B cell (primary cell): ENCODE measurements at regions not wholly inside any gene's neighbourhood (a gene's known extent, or its start where the extent isn't known, plus 50 kb on each side); places are given as distances from the start of the nearest gene placed in this dataset.
"Not testable (repeated sequence)": the region's sequence is repeated elsewhere in the genome, so short reads cannot be mapped to it uniquely, and the experiment has no call there.

Source experiments
- ATAC-seq: fragments of 200-7000 bp; cut with Tn5 transposase; one replicate; pipeline ENCODE4 v1.10.0; 2021; ENCODE audit warnings: low read depth, mild to moderate bottlenecking, moderate number of reproducible peaks, moderate library complexity
- CTCF ChIA-PET: fragments of 350-600 bp; sonication (Branson Sonifier 250); formaldehyde crosslinking; loops from one replicate; lab custom pipeline; 2021; ENCODE audit warnings: antibody characterized with exemption, inconsistent platforms; lab: Charles Lee
- POLR2A ChIA-PET: fragments of 350-600 bp; sonication (Branson Sonifier 250); formaldehyde crosslinking; loops from one replicate; lab custom pipeline; 2021; ENCODE audit warnings: antibody characterized with exemption; lab: Charles Lee
- DNase-seq: peaks from one replicate; pipeline ENCODE4 v3.0.0; 2013
- H2AFZ ChIP-seq: 2 replicates; pipeline ENCODE4 v1.6.1; 2012; ENCODE audit warnings: mild to moderate bottlenecking, low read depth, low read length; ENCODE audit not compliant: insufficient read depth, poor library complexity, severe bottlenecking
- H3K27ac ChIP-seq, 2 donors: 1 replicate in 1 of 2; 2 replicates in 1 of 2; pipeline ENCODE4 v1.5.1; 2012 to 2013; ENCODE audit warnings: low read length in 2 of 2, mild to moderate bottlenecking in 2 of 2, moderate library complexity in 1 of 2
- H3K27me3 ChIP-seq, 4 experiments: fragments of 200-600 bp in 1 of 4; sonication (generic) in 1 of 4; replicated peaks in 1 of 4; 1 replicate in 2 of 4; 2 replicates in 2 of 4; pipeline versions ENCODE4 v1.6.1 to v1.7.0; 2013 to 2016; ENCODE audit warnings: low read length in 3 of 4, mild to moderate bottlenecking in 2 of 4, mixed read lengths in 1 of 4, moderate library complexity in 1 of 4; ENCODE audit not compliant: insufficient read depth in 4 of 4, control insufficient read depth in 3 of 4; ENCODE audit errors: control extremely low read depth in 1 of 4
- H3K36me3 ChIP-seq, 2 experiments: replicated peaks in 1 of 2; 1 replicate in 1 of 2; 2 replicates in 1 of 2; pipeline versions ENCODE4 v1.6.1 to v1.7.1; 2013; ENCODE audit warnings: low read length in 1 of 2; ENCODE audit not compliant: insufficient read depth in 2 of 2, control insufficient read depth in 1 of 2; ENCODE audit errors: control extremely low read depth in 1 of 2, extremely low read depth in 1 of 2
- H3K4me1 ChIP-seq, 2 donors: fragments of 200-600 bp in 1 of 2; sonication (generic) in 1 of 2; 1 replicate in 1 of 2; 2 replicates in 1 of 2; pipeline versions ENCODE4 v1.5.1 to v1.6.1; 2013 to 2017; ENCODE audit warnings: low read length in 2 of 2; ENCODE audit not compliant: control insufficient read depth in 2 of 2, insufficient read depth in 2 of 2
- H3K4me2 ChIP-seq: replicated peaks from 2 replicates; pipeline ENCODE3; 2012; ENCODE audit warnings: mild to moderate bottlenecking, low read depth, low read length; ENCODE audit not compliant: poor library complexity, severe bottlenecking
- H3K4me3 ChIP-seq, 5 experiments: fragments of 200-600 bp in 1 of 5; sonication (generic) in 1 of 5; 1 replicate in 3 of 5; 2 replicates in 2 of 5; pipeline versions ENCODE4 v1.5.1 to v1.7.0; 2011 to 2016; ENCODE audit warnings: low read length in 4 of 5, mild to moderate bottlenecking in 4 of 5, low read depth in 2 of 5, control low read depth in 1 of 5, moderate library complexity in 1 of 5; ENCODE audit not compliant: insufficient read depth in 1 of 5; ENCODE audit errors: control extremely low read depth in 1 of 5, extremely low read depth in 1 of 5
- H3K79me2 ChIP-seq: fragments of 200-600 bp; sonication (generic); one replicate; pipeline ENCODE4 v1.6.0; 2016; ENCODE audit warnings: low read length; ENCODE audit not compliant: control insufficient read depth, insufficient read depth
- H3K9ac ChIP-seq: fragments of 200-600 bp; sonication (generic); 2 replicates; pipeline ENCODE4 v1.6.1; 2017; ENCODE audit warnings: mild to moderate bottlenecking, low read length, moderate library complexity
- H3K9me3 ChIP-seq, 3 donors: one replicate each; pipeline versions ENCODE4 v1.6.1 to v1.7.1; 2013; ENCODE audit warnings: low read length in 2 of 3; ENCODE audit not compliant: control insufficient read depth in 2 of 3, insufficient read depth in 1 of 3; ENCODE audit errors: control extremely low read depth in 1 of 3
- H4K20me1 ChIP-seq: 2 replicates; pipeline ENCODE4 v1.6.0; 2012; ENCODE audit warnings: mild to moderate bottlenecking, low read length; ENCODE audit not compliant: insufficient read depth, control insufficient read depth, poor library complexity, severe bottlenecking
- H3K27ac Mint-ChIP-seq: one replicate; pipeline ENCODE4 v1.8.0; 2021; ENCODE audit warnings: mixed read lengths
- H3K27me3 Mint-ChIP-seq: one replicate; pipeline ENCODE4 v1.8.0; 2021; ENCODE audit warnings: mixed read lengths
- H3K4me1 Mint-ChIP-seq: one replicate; pipeline ENCODE4 v1.8.0; 2021; ENCODE audit warnings: mixed read lengths
- H3K4me3 Mint-ChIP-seq: one replicate; pipeline ENCODE4 v1.8.0; 2021; ENCODE audit warnings: mixed read lengths
- H3K9me3 Mint-ChIP-seq: one replicate; pipeline ENCODE4 v1.8.0; 2022; ENCODE audit warnings: mixed read lengths; ENCODE audit not compliant: insufficient read depth
- CTCF ChIP-seq: fragments of 200-600 bp; IDR thresholded peaks from one replicate; pipeline ENCODE4 v1.8.0; 2022; ENCODE audit warnings: antibody characterized with exemption, mild to moderate bottlenecking
- EZH2 ChIP-seq: IDR thresholded peaks from 2 replicates; pipeline ENCODE4 v1.6.1; 2012; ENCODE audit warnings: borderline replicate concordance, low read depth, mild to moderate bottlenecking, moderate library complexity, low read length; ENCODE audit not compliant: insufficient read depth, poor library complexity, severe bottlenecking
- WGBS: methylation state at CpG from one replicate; pipeline ENCODE4 v1.1.5; 2013; ENCODE audit warnings: missing lambda C conversion rate; ENCODE audit not compliant: insufficient coverage; 5-methylcytosine and 5-hydroxymethylcytosine counted together
- intact Hi-C: fragments of 100-400 bp; cut with micrococcal nuclease; formaldehyde crosslinking; loops from one replicate; pipeline ENCODE4 v1.10.0; 2022

- Histone ChIP-seq H3K9ac (no peak overlapping the region), H3K79me2 (no peaks in the 10 kb centered on the region), H3K4me3 (no peak overlapping the region), H3K4me1 (no peaks in the 10 kb centered on the region), H3K4me2 (no peak overlapping the region), H3K27ac (no peak overlapping the region), H4K20me1 (no peaks in the 10 kb centered on the region), H2AFZ (no peak overlapping the region), H3K36me3 (no peaks in the 10 kb centered on the region), H3K27me3 (no peaks in the 10 kb centered on the region), H3K9me3 (no peaks in the 10 kb centered on the region)
- TF ChIP-seq EZH2 (no peak), CTCF (no peak)
- Mint-ChIP-seq H3K9me3 (no peaks in the 10 kb centered on the region), H3K27ac (no peak overlapping the region), H3K27me3 (no peaks in the 10 kb centered on the region), H3K4me3 (no peak overlapping the region), H3K4me1 (no peaks in the 10 kb centered on the region)
- intact Hi-C loops, result no loop called here
- POLR2A ChIA-PET, result no interaction called here
- DNase-seq (no peak), ATAC-seq (no peak)
- CTCF ChIA-PET, result no interaction called here
- WGBS, result no CpG with 5 or more reads among the region's 1 CpG
Measured at GRCh38 chr3:63739474-63739873, 79.6 kb upstream of the C3orf49 start.

GRCh38 chr3:63740116-63740515 is 79.0 kb upstream of the C3orf49 start:
- Mint-ChIP-seq H3K27me3 (no peaks in the 10 kb centered on the region), H3K27ac (no peak overlapping the region), H3K4me3 (no peak overlapping the region), H3K4me1 (no peaks in the 10 kb centered on the region), H3K9me3 (no peaks in the 10 kb centered on the region)
- Histone ChIP-seq H3K27ac (no peak overlapping the region), H3K36me3 (no peaks in the 10 kb centered on the region), H3K4me1 (no peaks in the 10 kb centered on the region), H3K4me3 (no peak overlapping the region), H3K27me3 (no peaks in the 10 kb centered on the region), H3K9me3 (no peaks in the 10 kb centered on the region), H2AFZ (no peak overlapping the region), H4K20me1 (no peaks in the 10 kb centered on the region), H3K4me2 (no peak overlapping the region), H3K79me2 (no peaks in the 10 kb centered on the region), H3K9ac (no peak overlapping the region)
- POLR2A ChIA-PET, result no interaction called here
- TF ChIP-seq EZH2, result no peak
- no peak for TF ChIP-seq CTCF
- ATAC-seq, result no peak
- DNase-seq, result no peak
- intact Hi-C loops, result no loop called here
- CTCF ChIA-PET, result no interaction called here

- ATAC-seq, H3K36me3 ChIP-seq, H3K9ac ChIP-seq, H3K4me1 ChIP-seq, H3K27ac Mint-ChIP-seq, H2AFZ ChIP-seq, DNase-seq, CTCF ChIA-PET, H3K4me2 ChIP-seq, H3K4me3 Mint-ChIP-seq, H3K79me2 ChIP-seq, H3K4me3 ChIP-seq, H3K27me3 ChIP-seq, H3K27ac ChIP-seq, H3K9me3 Mint-ChIP-seq, intact Hi-C loops, H3K27me3 Mint-ChIP-seq, H3K4me1 Mint-ChIP-seq, POLR2A ChIA-PET, H4K20me1 ChIP-seq, H3K9me3 ChIP-seq: not testable (repeated sequence)
- WGBS, result no CpG with 5 or more reads among the region's 1 CpG
Measured at GRCh38 chr3:63744693-63745092, 74.4 kb upstream of the C3orf49 start.
